Suprapubic skin (tissue), 4 donors: ENCODE measurements at regions not wholly inside any gene's neighbourhood (a gene's known extent, or its start where the extent isn't known, plus 50 kb on each side); places are given as distances from the start of the nearest gene placed in this dataset.
A peak's percentile ranks its signal among the peaks of the same experiment; 100 is the strongest.

Source experiments
- DNase-seq, 2 donors: peaks; one replicate each; pipeline ENCODE4 v3.0.0-alpha.2; 2019; ENCODE audit warnings: low spot score in 2 of 2
- H3K27ac ChIP-seq: fragments of 200-600 bp; sonication (generic); one replicate; pipeline ENCODE4 v1.5.1; 2019
- H3K27me3 ChIP-seq: fragments of 200-600 bp; sonication (generic); one replicate; pipeline ENCODE4 v1.5.1; 2019
- H3K36me3 ChIP-seq: fragments of 200-600 bp; sonication (generic); one replicate; pipeline ENCODE4 v1.5.1; 2019
- H3K4me1 ChIP-seq: fragments of 200-600 bp; sonication (generic); one replicate; pipeline ENCODE4 v1.5.1; 2019
- H3K4me3 ChIP-seq: fragments of 200-600 bp; sonication (generic); one replicate; pipeline ENCODE4 v1.5.1; 2019; ENCODE audit warnings: mild to moderate bottlenecking
- H3K9me3 ChIP-seq: fragments of 200-600 bp; sonication (generic); one replicate; pipeline ENCODE4 v1.5.1; 2019
- EP300 ChIP-seq: sonication (generic); formaldehyde crosslinking; IDR thresholded peaks from one replicate; pipeline ENCODE4 v1.6.1; 2017; ENCODE audit warnings: antibody characterized with exemption
- POLR2A ChIP-seq, 2 donors: fragments of 450-650 bp; IDR thresholded peaks; one replicate each; pipeline ENCODE4 v1.6.1; 2017; ENCODE audit warnings: antibody characterized with exemption in 2 of 2, mild to moderate bottlenecking in 2 of 2, moderate library complexity in 2 of 2
- POLR2AphosphoS5 ChIP-seq, 3 donors: sonication (generic); formaldehyde crosslinking; IDR thresholded peaks; one replicate each; pipeline ENCODE4 v1.6.1; 2017; ENCODE audit warnings: antibody characterized with exemption in 3 of 3
- WGBS: methylation state at CpG from one replicate; pipeline ENCODE4 v1.1.5; 2018; 5-methylcytosine and 5-hydroxymethylcytosine counted together
- TF ChIP-seq, protein P1 (sequence below), 2 donors: fragments of 200-600 bp in 1 of 2; fragments of 450-650 bp in 1 of 2; sonication (generic) in 1 of 2; IDR thresholded peaks; one replicate each; pipeline ENCODE4 v1.5.1; 2016 to 2019; ENCODE audit warnings: antibody characterized with exemption in 2 of 2, mild to moderate bottlenecking in 1 of 2, moderate library complexity in 1 of 2

- H3K27me3 ChIP-seq = no peaks in the 10 kb centered on the region
- H3K27ac ChIP-seq = no peak overlapping the region
- H3K9me3 ChIP-seq = no peaks in the 10 kb centered on the region
- TF ChIP-seq POLR2AphosphoS5 (IDR thresholded peaks at IDR 0.05) (no peak), EP300 (no peak), POLR2A (IDR thresholded peaks at IDR 0.05) (no peak)
- TF ChIP-seq, protein P1, sequence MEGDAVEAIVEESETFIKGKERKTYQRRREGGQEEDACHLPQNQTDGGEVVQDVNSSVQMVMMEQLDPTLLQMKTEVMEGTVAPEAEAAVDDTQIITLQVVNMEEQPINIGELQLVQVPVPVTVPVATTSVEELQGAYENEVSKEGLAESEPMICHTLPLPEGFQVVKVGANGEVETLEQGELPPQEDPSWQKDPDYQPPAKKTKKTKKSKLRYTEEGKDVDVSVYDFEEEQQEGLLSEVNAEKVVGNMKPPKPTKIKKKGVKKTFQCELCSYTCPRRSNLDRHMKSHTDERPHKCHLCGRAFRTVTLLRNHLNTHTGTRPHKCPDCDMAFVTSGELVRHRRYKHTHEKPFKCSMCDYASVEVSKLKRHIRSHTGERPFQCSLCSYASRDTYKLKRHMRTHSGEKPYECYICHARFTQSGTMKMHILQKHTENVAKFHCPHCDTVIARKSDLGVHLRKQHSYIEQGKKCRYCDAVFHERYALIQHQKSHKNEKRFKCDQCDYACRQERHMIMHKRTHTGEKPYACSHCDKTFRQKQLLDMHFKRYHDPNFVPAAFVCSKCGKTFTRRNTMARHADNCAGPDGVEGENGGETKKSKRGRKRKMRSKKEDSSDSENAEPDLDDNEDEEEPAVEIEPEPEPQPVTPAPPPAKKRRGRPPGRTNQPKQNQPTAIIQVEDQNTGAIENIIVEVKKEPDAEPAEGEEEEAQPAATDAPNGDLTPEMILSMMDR (IDR thresholded peaks at IDR 0.05) = no peak
- no peak overlapping the region for H3K4me3 ChIP-seq
- 91% methylated on average over 18 of the region's 18 CpGs for WGBS
- DNase-seq = peak in 1 of 2 donors; percentile 62
- no peaks in the 10 kb centered on the region for H3K4me1 ChIP-seq
- H3K36me3 ChIP-seq = no peaks in the 10 kb centered on the region
These were observed 75.3 kb upstream of the COL5A1 start for GRCh38 chr9:134566196-134566847.

GRCh38 chr9:134566936-134567335 is 74.7 kb upstream of the COL5A1 start:
- WGBS = 94% methylated on average over 5 of the region's 5 CpGs
- Histone ChIP-seq H3K27ac (no peak overlapping the region), H3K4me3 (no peak overlapping the region), H3K4me1 (no peaks in the 10 kb centered on the region), H3K27me3 (no peaks in the 10 kb centered on the region), H3K9me3 (no peaks in the 10 kb centered on the region), H3K36me3 (no peaks in the 10 kb centered on the region)
- peak; percentile 32 to 39 for DNase-seq
- TF ChIP-seq POLR2AphosphoS5 (IDR thresholded peaks at IDR 0.05) (no peak), POLR2A (IDR thresholded peaks at IDR 0.05) (no peak), EP300 (no peak)
- TF ChIP-seq, protein P1 (IDR thresholded peaks at IDR 0.05) = no peak

DNA sequence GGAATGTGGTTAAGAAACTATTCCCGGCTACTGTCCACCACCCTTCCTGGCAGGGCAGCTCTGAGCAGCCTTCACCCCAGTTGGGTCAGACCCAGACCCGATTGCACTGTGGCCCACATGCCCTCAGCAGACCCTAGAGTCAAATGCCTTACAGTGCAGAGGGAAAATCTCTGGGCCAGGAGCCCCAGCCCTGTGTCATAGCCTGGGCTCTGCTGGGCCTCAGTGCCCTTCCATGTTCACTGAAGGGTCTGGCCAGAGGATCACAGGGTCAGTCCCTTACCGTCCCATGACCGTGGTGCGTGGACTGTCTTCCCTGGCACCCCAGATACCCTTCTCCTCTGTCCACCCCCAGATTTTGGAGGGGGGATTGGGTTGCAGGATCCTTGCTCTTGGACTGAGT is 73.5 kb upstream of the COL5A1 start:
- 96% methylated on average over 3 of the region's 5 CpGs for WGBS
- DNase-seq = peak; percentile 38 to 56
- Histone ChIP-seq H3K27ac (no peak overlapping the region), H3K27me3 (no peaks in the 10 kb centered on the region), H3K9me3 (no peaks in the 10 kb centered on the region), H3K36me3 (no peaks in the 10 kb centered on the region), H3K4me1 (no peaks in the 10 kb centered on the region), H3K4me3 (no peak overlapping the region)
- TF ChIP-seq, protein P1 (IDR thresholded peaks at IDR 0.05) = no peak
- TF ChIP-seq EP300 = no peak
- TF ChIP-seq POLR2AphosphoS5 (IDR thresholded peaks at IDR 0.05) = no peak
- no peak for TF ChIP-seq POLR2A (IDR thresholded peaks at IDR 0.05)

DNA sequence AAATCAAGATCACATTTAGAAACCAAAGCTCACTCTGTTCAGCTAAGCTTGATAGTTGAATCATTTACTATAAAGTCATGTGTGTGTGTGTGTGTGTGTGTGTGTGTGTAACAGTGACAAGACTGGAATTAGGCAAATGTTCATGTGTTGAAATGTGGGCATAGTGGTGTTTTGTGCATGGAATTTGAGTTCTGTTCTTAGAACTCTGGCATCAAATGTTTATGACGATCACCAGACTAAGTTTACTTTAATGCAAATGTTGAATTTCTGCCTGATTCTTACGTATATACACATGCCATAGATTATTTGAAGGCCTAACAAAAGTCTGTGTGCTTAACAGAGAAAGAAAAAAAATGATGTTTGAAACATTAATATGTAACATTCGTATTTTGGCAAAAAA is 72.8 kb upstream of the COL5A1 start:
- 70% methylated on average over 3 of the region's 3 CpGs for WGBS
- TF ChIP-seq POLR2A (IDR thresholded peaks at IDR 0.05) (no peak), EP300 (no peak), POLR2AphosphoS5 (IDR thresholded peaks at IDR 0.05) (no peak)
- TF ChIP-seq, protein P1 (IDR thresholded peaks at IDR 0.05) = no peak
- DNase-seq = no peak

DNA sequence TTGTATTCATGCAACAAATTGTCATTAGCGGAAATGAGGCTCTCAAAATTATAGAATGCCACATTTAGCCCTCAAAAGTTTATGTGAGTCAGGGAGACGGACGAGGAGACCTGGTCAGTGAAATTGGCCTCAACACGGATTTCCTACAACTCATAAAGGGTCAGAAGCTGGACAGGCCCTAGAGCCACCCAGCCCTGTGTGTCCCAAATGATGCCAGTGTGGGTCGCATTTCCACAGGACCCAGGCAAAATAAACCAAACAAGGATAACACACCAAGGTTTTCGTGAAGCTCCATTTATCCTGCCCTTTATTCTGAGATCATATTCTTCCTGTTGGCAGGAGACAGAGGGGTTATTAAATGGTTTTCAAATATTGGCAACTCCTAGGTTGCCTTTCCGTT is 72.0 kb upstream of the COL5A1 start:
- Histone ChIP-seq H3K27me3 (no peaks in the 10 kb centered on the region), H3K4me1 (no peaks in the 10 kb centered on the region), H3K9me3 (no peaks in the 10 kb centered on the region), H3K36me3 (no peaks in the 10 kb centered on the region), H3K27ac (no peak overlapping the region), H3K4me3 (no peak overlapping the region)
- no peak for TF ChIP-seq POLR2A (IDR thresholded peaks at IDR 0.05)
- TF ChIP-seq, protein P1 (IDR thresholded peaks at IDR 0.05) = no peak
- no peak for TF ChIP-seq POLR2AphosphoS5 (IDR thresholded peaks at IDR 0.05)
- WGBS = 85% methylated on average over 7 of the region's 7 CpGs
- peak in 1 of 2 donors; percentile 55 for DNase-seq

More for the DNA sequence above, 72.8 kb upstream of the COL5A1 start:
- no peak overlapping the region for H3K27ac ChIP-seq
- no peaks in the 10 kb centered on the region for H3K9me3 ChIP-seq
- H3K4me1 ChIP-seq = no peaks in the 10 kb centered on the region
- H3K27me3 ChIP-seq = no peaks in the 10 kb centered on the region
- no peak overlapping the region for H3K4me3 ChIP-seq
- no peaks in the 10 kb centered on the region for H3K36me3 ChIP-seq
